Vagina (tissue), 2 donors: ENCODE measurements at regions not wholly inside any gene's neighbourhood (a gene's known extent, or its start where the extent isn't known, plus 50 kb on each side); places are given as distances from the start of the nearest gene placed in this dataset.

Experiments used
- CTCF ChIP-seq, 3 experiments: fragments of 450-650 bp in 2 of 3; fragments of 200-600 bp in 1 of 3; sonication (generic) in 1 of 3; IDR thresholded peaks; one replicate each; pipeline ENCODE4 v1.5.1; 2017 to 2019; ENCODE audit warnings: antibody characterized with exemption in 3 of 3, mild to moderate bottlenecking in 2 of 3, moderate library complexity in 2 of 3
- POLR2AphosphoS5 ChIP-seq, 2 donors: sonication (generic); formaldehyde crosslinking; IDR thresholded peaks; one replicate each; pipeline ENCODE4 v1.9.0; 2017; ENCODE audit warnings: antibody characterized with exemption in 2 of 2, mild to moderate bottlenecking in 2 of 2, low read depth in 1 of 2; ENCODE audit not compliant: insufficient read depth in 1 of 2

- TF ChIP-seq CTCF (IDR thresholded peaks at IDR 0.05) (no peak), POLR2AphosphoS5 (IDR thresholded peaks at IDR 0.05; ENCODE audit: insufficient read depth in 1 of 2, low read depth in 1 of 2) (no peak)
These were observed 484.9 kb downstream of the SETD4 start for GRCh38 chr21:35575280-35575915.
